Heart left ventricle (tissue), 16 donors: ENCODE measurements at regions not wholly inside any gene's neighbourhood (a gene's known extent, or its start where the extent isn't known, plus 50 kb on each side); places are given as distances from the start of the nearest gene placed in this dataset.

Source experiments
- ATAC-seq, 4 donors: fragments of 200-7000 bp; cut with Tn5 transposase; one replicate each; pipeline ENCODE4 v1.9.1; 2020 to 2022; ENCODE audit warnings: moderate library complexity in 4 of 4, mild to moderate bottlenecking in 3 of 4, moderate number of reproducible peaks in 1 of 4
- DNase-seq, 5 donors: peaks; one replicate each; pipeline ENCODE4 v3.0.0-alpha.2; 2020
- H3K27ac ChIP-seq, 12 donors: fragments of 200-600 bp; sonication (generic) in 4 of 12; one replicate each; pipeline versions ENCODE4 v1.5.0 to v1.8.0; 2016 to 2022; ENCODE audit warnings: mild to moderate bottlenecking in 2 of 12
- H3K27me3 ChIP-seq, 9 donors: fragments of 200-600 bp; sonication (generic) in 2 of 9; one replicate each; pipeline versions ENCODE4 v1.5.1 to v1.8.0; 2016 to 2022; ENCODE audit warnings: mild to moderate bottlenecking in 3 of 9
- H3K36me3 ChIP-seq, 9 donors: fragments of 200-600 bp; sonication (generic) in 2 of 9; one replicate each; pipeline versions ENCODE4 v1.5.0 to v1.8.0; 2018 to 2022; ENCODE audit warnings: mild to moderate bottlenecking in 2 of 9
- H3K4me1 ChIP-seq, 12 donors: fragments of 200-600 bp; sonication (generic) in 4 of 12; one replicate each; pipeline versions ENCODE4 v1.5.0 to v1.8.0; 2016 to 2022; ENCODE audit warnings: mild to moderate bottlenecking in 3 of 12
- H3K4me3 ChIP-seq, 12 donors: fragments of 200-600 bp; sonication (generic) in 4 of 12; one replicate each; pipeline versions ENCODE4 v1.5.0 to v1.8.0; 2017 to 2022; ENCODE audit warnings: mild to moderate bottlenecking in 9 of 12, moderate library complexity in 4 of 12
- H3K9me3 ChIP-seq, 12 donors: fragments of 200-600 bp; sonication (generic) in 4 of 12; one replicate each; pipeline versions ENCODE4 v1.5.0 to v1.8.0; 2016 to 2022; ENCODE audit warnings: mild to moderate bottlenecking in 1 of 12
- POLR2A ChIP-seq, 2 donors: fragments of 450-650 bp; IDR thresholded peaks; one replicate each; pipeline ENCODE4 v1.6.1; 2017; ENCODE audit warnings: antibody characterized with exemption in 2 of 2, mild to moderate bottlenecking in 2 of 2, moderate library complexity in 2 of 2
- WGBS, 4 donors: extraction: QIAGEN DNeasy Blood & Tissue Kit in 2 of 4; methylation state at CpG; one replicate each; pipeline versions ENCODE4 v1.1.5 to v1.1.7; 2013 to 2018; 5-methylcytosine and 5-hydroxymethylcytosine counted together
- intact Hi-C, 10 donors: fragments of 100-400 bp; cut with DNase I; formaldehyde crosslinking; loops; one replicate each; pipeline versions ENCODE4 v1.11.1 to v1.14.2; 2022
- TF ChIP-seq, protein P1 (sequence below), 12 donors: fragments of 200-600 bp; sonication (generic) in 4 of 12; IDR thresholded peaks; one replicate each; pipeline versions ENCODE4 v1.5.0 to v1.8.0; 2018 to 2022; ENCODE audit warnings: antibody characterized with exemption in 12 of 12, mild to moderate bottlenecking in 5 of 12
- donor health status: ischemic (EF 13 %, LVEDD 7.1; RV severe dilation, severe dysfunction).
- donor health status: healthy with polysubstance abuse.
- donor health status: DM: no; HTN: yes; CAD: no.
- donor health status: DM: no; HTN: no; CAD: no.
- donor health status: ischemic (EF 25% LVEDD 6.9; RV normal size, moderate dysfunction).
- donor health status: ischemic (EF 25% LVEDD 5.7; RV mildly dilated, moderate dysfunction).
- donor health status: healthy.
- donor health status: DM: yes; HTN: yes; CAD: no.
- donor health status: ischemic (EF 35%, LVEDD 5.7; RV mildly dilated, moderate dysfunction).
- donor health status: nonischemic (EF 11% LVEDD 7.7; RV severe dilation, severe dysfunction).
- donor health status: DM: yes; HTN: yes; CAD: no.
- donor health status: PGD.
- donor health status: ischemic (EF 29% LVEDD 5.4; RV normal size, mild dysfunction).
- donor health status: nonischemic (EF 23%, LVEDD 6.1; RV moderate dilation, normal function).

DNA sequence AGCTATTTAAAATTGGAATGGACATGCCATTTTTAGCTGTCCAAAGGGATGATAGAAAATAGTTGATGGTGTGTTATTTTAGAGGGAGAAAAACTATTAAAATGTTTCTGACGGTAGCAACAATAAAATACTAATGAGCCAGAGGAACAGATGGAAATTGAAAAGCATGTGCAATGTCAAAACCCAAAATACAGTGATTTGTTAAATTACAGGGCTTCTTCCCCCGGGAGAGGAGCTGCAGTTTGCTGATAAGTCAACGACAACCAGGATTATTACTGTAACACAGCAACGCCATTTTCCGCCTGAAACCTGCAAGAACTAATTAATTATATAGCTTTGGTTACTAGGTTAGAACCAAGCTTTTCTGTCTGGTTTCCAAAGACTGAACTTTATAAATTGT, 179.6 kb upstream of the SPTLC3 start:
- Histone ChIP-seq H3K27me3 (no peaks in the 10 kb centered on the region), H3K9me3 (no peaks in the 10 kb centered on the region), H3K27ac (no peak overlapping the region), H3K4me1 (peaks cover 0 to 12% (median 5%) of the 10 kb centered on the region in 12 donors), H3K4me3 (no peak overlapping the region), H3K36me3 (no peaks in the 10 kb centered on the region)
- ATAC-seq, result no peak
- DNase-seq, result no peak
- 52 to 57% (median 54%) methylated on average over 5 of the region's 5 CpGs for WGBS, 4 donors
- TF ChIP-seq, protein P1, sequence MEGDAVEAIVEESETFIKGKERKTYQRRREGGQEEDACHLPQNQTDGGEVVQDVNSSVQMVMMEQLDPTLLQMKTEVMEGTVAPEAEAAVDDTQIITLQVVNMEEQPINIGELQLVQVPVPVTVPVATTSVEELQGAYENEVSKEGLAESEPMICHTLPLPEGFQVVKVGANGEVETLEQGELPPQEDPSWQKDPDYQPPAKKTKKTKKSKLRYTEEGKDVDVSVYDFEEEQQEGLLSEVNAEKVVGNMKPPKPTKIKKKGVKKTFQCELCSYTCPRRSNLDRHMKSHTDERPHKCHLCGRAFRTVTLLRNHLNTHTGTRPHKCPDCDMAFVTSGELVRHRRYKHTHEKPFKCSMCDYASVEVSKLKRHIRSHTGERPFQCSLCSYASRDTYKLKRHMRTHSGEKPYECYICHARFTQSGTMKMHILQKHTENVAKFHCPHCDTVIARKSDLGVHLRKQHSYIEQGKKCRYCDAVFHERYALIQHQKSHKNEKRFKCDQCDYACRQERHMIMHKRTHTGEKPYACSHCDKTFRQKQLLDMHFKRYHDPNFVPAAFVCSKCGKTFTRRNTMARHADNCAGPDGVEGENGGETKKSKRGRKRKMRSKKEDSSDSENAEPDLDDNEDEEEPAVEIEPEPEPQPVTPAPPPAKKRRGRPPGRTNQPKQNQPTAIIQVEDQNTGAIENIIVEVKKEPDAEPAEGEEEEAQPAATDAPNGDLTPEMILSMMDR (IDR thresholded peaks at IDR 0.05), result no peak
- no peak for TF ChIP-seq POLR2A (IDR thresholded peaks at IDR 0.05)
- intact Hi-C loops, result no loop called here

DNA sequence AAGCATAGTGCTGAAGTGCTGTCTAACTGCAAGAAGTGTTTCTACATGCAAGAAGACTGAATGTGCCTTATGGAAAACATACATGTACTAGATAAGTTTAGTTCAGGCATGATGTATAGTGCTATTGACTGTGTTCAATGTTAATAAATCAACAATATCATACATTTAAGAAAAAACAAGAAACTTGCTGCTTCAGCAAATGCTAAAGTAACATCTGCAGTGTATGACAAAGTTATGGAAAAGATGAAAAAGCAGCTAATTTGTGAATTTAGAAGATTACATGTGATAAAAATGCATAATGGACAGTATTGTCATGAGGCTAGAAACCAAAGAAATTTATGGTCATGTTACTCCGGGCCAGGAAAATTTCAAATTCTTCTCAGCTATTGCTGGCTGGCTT, 174.9 kb upstream of the SPTLC3 start:
- H3K27ac ChIP-seq, result no peak overlapping the region
- no peak for DNase-seq
- WGBS, 4 donors, result 73 to 89% (median 85%) methylated on average over 1 of the region's 1 CpG
- no peaks in the 10 kb centered on the region for H3K36me3 ChIP-seq
- intact Hi-C loops, result no loop called here
- no peak for ATAC-seq
- H3K27me3 ChIP-seq, result no peaks in the 10 kb centered on the region
- no peaks in the 10 kb centered on the region for H3K9me3 ChIP-seq
- no peak overlapping the region for H3K4me3 ChIP-seq
- peaks cover 0 to 5% (median 0%) of the 10 kb centered on the region in 12 donors for H3K4me1 ChIP-seq
- TF ChIP-seq, protein P1 (IDR thresholded peaks at IDR 0.05), result no peak
- TF ChIP-seq POLR2A (IDR thresholded peaks at IDR 0.05), result no peak

DNA sequence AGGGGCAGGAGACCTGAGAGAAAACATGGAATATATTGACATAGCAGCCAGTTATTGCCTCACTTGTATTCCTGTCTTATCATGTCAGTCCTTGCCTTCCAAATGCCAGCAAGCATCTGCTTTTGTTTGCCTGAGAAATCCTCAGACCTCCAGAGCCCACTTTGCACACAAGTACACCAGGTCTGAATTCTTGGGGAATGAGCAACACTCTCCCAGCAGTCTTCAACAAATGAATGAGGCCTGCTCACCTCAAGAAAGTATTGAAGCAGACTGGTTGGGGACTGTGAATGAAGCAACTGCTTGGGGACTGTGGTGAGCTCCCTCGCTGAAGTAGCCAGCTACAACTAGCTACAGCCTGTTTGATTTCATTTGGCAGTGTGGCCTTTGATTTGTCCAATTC, 172.8 kb upstream of the SPTLC3 start:
- no peaks in the 10 kb centered on the region for H3K36me3 ChIP-seq
- intact Hi-C loops, result no loop called here
- DNase-seq (no peak), ATAC-seq (no peak)
- WGBS, 4 donors, result 79 to 92% (median 86%) methylated on average over 1 of the region's 1 CpG
- no peak overlapping the region for H3K27ac ChIP-seq
- no peaks in the 10 kb centered on the region for H3K27me3 ChIP-seq
- no peak for TF ChIP-seq POLR2A (IDR thresholded peaks at IDR 0.05)
- TF ChIP-seq, protein P1 (IDR thresholded peaks at IDR 0.05), result no peak
- no peaks in the 10 kb centered on the region for H3K9me3 ChIP-seq
- H3K4me1 ChIP-seq, result no peaks in the 10 kb centered on the region
- no peak overlapping the region for H3K4me3 ChIP-seq

DNA sequence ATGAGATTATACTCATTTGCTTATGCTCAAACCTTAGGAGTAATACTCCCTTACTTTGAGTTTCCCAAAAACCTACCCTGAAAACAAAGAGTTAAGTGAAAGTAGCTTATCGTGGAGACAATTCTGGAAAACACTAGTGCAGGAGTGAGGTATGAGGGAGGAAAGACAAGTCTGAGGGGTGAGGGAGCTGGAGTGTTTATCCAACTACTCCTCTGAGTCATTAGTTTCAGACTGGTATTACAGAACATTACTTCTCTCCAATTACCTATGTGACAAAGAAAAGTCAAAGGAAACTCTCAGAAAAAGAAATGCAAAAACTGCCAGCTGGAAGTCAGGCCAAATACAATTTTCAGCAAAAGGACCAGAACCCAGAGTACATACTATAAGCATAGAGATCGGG, 171.1 kb upstream of the SPTLC3 start:
- DNase-seq, result no peak
- Histone ChIP-seq H3K4me3 (no peak overlapping the region), H3K27ac (no peak overlapping the region), H3K36me3 (no peaks in the 10 kb centered on the region), H3K4me1 (no peaks in the 10 kb centered on the region), H3K27me3 (no peaks in the 10 kb centered on the region), H3K9me3 (no peaks in the 10 kb centered on the region)
- WGBS, 4 donors, result 21 to 52% (median 47%) methylated on average over 2 of the region's 2 CpGs
- intact Hi-C loops, result no loop called here
- ATAC-seq, result no peak
- TF ChIP-seq POLR2A (IDR thresholded peaks at IDR 0.05), result no peak
- TF ChIP-seq, protein P1 (IDR thresholded peaks at IDR 0.05), result no peak
